H9 (cell line): ENCODE measurements at regions not wholly inside any gene's neighbourhood (a gene's known extent, or its start where the extent isn't known, plus 50 kb on each side); places are given as distances from the start of the nearest gene placed in this dataset.
A peak's percentile ranks its signal among the peaks of the same experiment; 100 is the strongest.

Experiments used
- DNase-seq: peaks from one replicate; pipeline ENCODE4 v3.0.0-alpha.2; 2017
- H2AFZ ChIP-seq: one replicate; pipeline ENCODE4 v1.6.1; 2013; ENCODE audit warnings: mild to moderate bottlenecking, low read length, control low read depth, moderate library complexity
- H2AK5ac ChIP-seq: 2 replicates; pipeline ENCODE4 v1.6.1; 2013; ENCODE audit warnings: low read length, control low read depth, mixed read lengths; ENCODE audit not compliant: insufficient read length
- H2BK120ac ChIP-seq: one replicate; pipeline ENCODE4 v1.6.1; 2013; ENCODE audit warnings: low read depth, mild to moderate bottlenecking, low read length, control low read depth, inconsistent platforms; ENCODE audit not compliant: poor library complexity, severe bottlenecking
- H2BK12ac ChIP-seq: 2 replicates; pipeline ENCODE4 v1.6.1; 2013; ENCODE audit warnings: low read length, control low read depth, mixed read lengths, low read depth; ENCODE audit not compliant: insufficient read length
- H2BK15ac ChIP-seq: 2 replicates; pipeline ENCODE4 v1.6.1; 2013; ENCODE audit warnings: low read depth, low read length, control low read depth
- H2BK20ac ChIP-seq: one replicate; pipeline ENCODE4 v1.6.1; 2013; ENCODE audit warnings: low read depth, mild to moderate bottlenecking, low read length, control low read depth, inconsistent platforms; ENCODE audit not compliant: poor library complexity, severe bottlenecking
- H2BK5ac ChIP-seq: 2 replicates; pipeline ENCODE4 v1.6.1; 2013; ENCODE audit warnings: low read length, control low read depth, mixed read lengths; ENCODE audit not compliant: insufficient read length
- H3K14ac ChIP-seq: 2 replicates; pipeline ENCODE4 v1.6.1; 2013; ENCODE audit warnings: low read length, control low read depth; ENCODE audit not compliant: insufficient read depth
- H3K18ac ChIP-seq: 2 replicates; pipeline ENCODE4 v1.6.1; 2013; ENCODE audit warnings: low read depth, mild to moderate bottlenecking, mixed read lengths, low read length, control low read depth; ENCODE audit not compliant: insufficient read length
- H3K23ac ChIP-seq: 2 replicates; pipeline ENCODE4 v1.6.1; 2013; ENCODE audit warnings: low read length, control low read depth, mixed read lengths, low read depth; ENCODE audit not compliant: insufficient read length
- H3K23me2 ChIP-seq: 2 replicates; pipeline ENCODE4 v1.6.1; 2013; ENCODE audit warnings: low read depth, mild to moderate bottlenecking, mixed read lengths, low read length, control low read depth; ENCODE audit not compliant: insufficient read length, poor library complexity, severe bottlenecking
- H3K27ac ChIP-seq: 2 replicates; pipeline ENCODE4 v1.5.1; 2013; ENCODE audit warnings: low read length, control low read depth, mixed read lengths, low read depth; ENCODE audit not compliant: insufficient read length
- H3K27me3 ChIP-seq: 2 replicates; pipeline ENCODE4 v1.6.1; 2013; ENCODE audit warnings: low read length, control low read depth, inconsistent platforms; ENCODE audit not compliant: insufficient read depth
- H3K4ac ChIP-seq: 2 replicates; pipeline ENCODE4 v1.6.1; 2013; ENCODE audit warnings: low read depth, mild to moderate bottlenecking, control low read depth, inconsistent platforms, low read length, moderate library complexity
- H3K4me1 ChIP-seq: 2 replicates; pipeline ENCODE4 v1.6.1; 2013; ENCODE audit warnings: low read length, control low read depth, inconsistent platforms; ENCODE audit not compliant: insufficient read depth
- H3K4me2 ChIP-seq: 2 replicates; pipeline ENCODE4 v1.6.1; 2013; ENCODE audit warnings: low read length, control low read depth, mixed read lengths; ENCODE audit not compliant: insufficient read length, insufficient read depth
- H3K56ac ChIP-seq: 2 replicates; pipeline ENCODE4 v1.6.1; 2013; ENCODE audit warnings: low read depth, mild to moderate bottlenecking, mixed read lengths, low read length, control low read depth; ENCODE audit not compliant: insufficient read length
- H3K79me1 ChIP-seq: 2 replicates; pipeline ENCODE4 v1.6.1; 2013; ENCODE audit warnings: low read depth, mild to moderate bottlenecking, moderate library complexity, low read length, control low read depth, inconsistent platforms; ENCODE audit not compliant: insufficient read depth, poor library complexity, severe bottlenecking
- H3K79me2 ChIP-seq: 2 replicates; pipeline ENCODE4 v1.6.1; 2013; ENCODE audit warnings: low read length, control low read depth, inconsistent platforms; ENCODE audit not compliant: insufficient read depth
- H3K9ac ChIP-seq: 2 replicates; pipeline ENCODE4 v1.6.1; 2013; ENCODE audit warnings: low read length, control low read depth, mixed read lengths; ENCODE audit not compliant: insufficient read length; ENCODE audit errors: extremely low read depth
- H3K9me3 ChIP-seq: one replicate; pipeline ENCODE4 v1.6.1; 2013; ENCODE audit warnings: low read depth, low read length, inconsistent platforms; ENCODE audit not compliant: control insufficient read depth
- H3T11ph ChIP-seq: one replicate; pipeline ENCODE4 v1.6.1; 2013; ENCODE audit warnings: mild to moderate bottlenecking, low read length, control low read depth, inconsistent platforms
- H4K20me1 ChIP-seq: one replicate; pipeline ENCODE4 v1.6.1; 2013; ENCODE audit not compliant: control insufficient read depth, insufficient read length, insufficient read depth
- H4K5ac ChIP-seq: 2 replicates; pipeline ENCODE4 v1.6.1; 2013; ENCODE audit warnings: low read depth, mild to moderate bottlenecking, mixed read lengths, low read length, control low read depth; ENCODE audit not compliant: insufficient read length
- H4K8ac ChIP-seq: replicated peaks from 2 replicates; pipeline ENCODE4 v1.6.1; 2013; ENCODE audit warnings: low read length, control low read depth, mixed read lengths, low read depth; ENCODE audit not compliant: insufficient read length
- H4K91ac ChIP-seq: 2 replicates; pipeline ENCODE4 v1.6.1; 2013; ENCODE audit warnings: low read depth, mild to moderate bottlenecking, moderate library complexity, mixed read lengths, low read length, control low read depth; ENCODE audit not compliant: insufficient read length
- H3K27ac Mint-ChIP-seq, 3 experiments: 2 replicates in 2 of 3; 3 replicates in 1 of 3; pipeline ENCODE4 v1.8.0; 2020 to 2021; ENCODE audit warnings: mixed read lengths in 3 of 3, mild to moderate bottlenecking in 1 of 3, moderate library complexity in 1 of 3
- H3K27me3 Mint-ChIP-seq: 2 replicates; pipeline ENCODE4 v1.8.0; 2021; ENCODE audit warnings: low read depth, mild to moderate bottlenecking, moderate library complexity, mixed read lengths
- H3K36me3 Mint-ChIP-seq, 3 experiments: 2 replicates in 2 of 3; 3 replicates in 1 of 3; pipeline ENCODE4 v1.8.0; 2020 to 2021; ENCODE audit warnings: low read depth in 3 of 3, mixed read lengths in 3 of 3; ENCODE audit not compliant: insufficient read depth in 1 of 3
- H3K4me1 Mint-ChIP-seq, 2 experiments: 2 replicates each; pipeline ENCODE4 v1.8.0; 2020; ENCODE audit warnings: mixed read lengths in 2 of 2
- H3K4me3 Mint-ChIP-seq, 2 experiments: 2 replicates in 1 of 2; 3 replicates in 1 of 2; pipeline ENCODE4 v1.8.0; 2020 to 2021; ENCODE audit warnings: mild to moderate bottlenecking in 2 of 2, mixed read lengths in 2 of 2, moderate library complexity in 1 of 2
- H3K9me3 Mint-ChIP-seq, 2 experiments: 2 replicates in 1 of 2; 3 replicates in 1 of 2; pipeline ENCODE4 v1.8.0; 2020; ENCODE audit warnings: mild to moderate bottlenecking in 2 of 2, mixed read lengths in 2 of 2, moderate library complexity in 1 of 2
- CTCF ChIP-seq: fragments of 200-600 bp; sonication (generic); conservative IDR thresholded peaks from 3 replicates; pipeline ENCODE4 v1.8.0; 2021; ENCODE audit warnings: antibody characterized with exemption, mild to moderate bottlenecking
- WGBS: extraction: QIAGEN DNeasy Blood & Tissue Kit; methylation state at CpG from one replicate; pipeline ENCODE4 v1.1.7; 2013; ENCODE audit warnings: missing lambda C conversion rate, low lambda C conversion rate, mixed read lengths; ENCODE audit not compliant: insufficient read length; ENCODE audit errors: extremely low coverage; 5-methylcytosine and 5-hydroxymethylcytosine counted together

GRCh38 chr14:55800156-55800785 is 220.3 kb downstream of the KTN1 start:
- Histone ChIP-seq H2AFZ (no peak overlapping the region), H3K4ac (no peak overlapping the region), H2BK120ac (no peak overlapping the region), H3K56ac (no peak overlapping the region), H3T11ph (no peak overlapping the region), H3K79me2 (no peaks in the 10 kb centered on the region), H2BK20ac (no peak overlapping the region), H3K4me2 (peak overlapping the region; percentile 13), H2BK5ac (no peak overlapping the region), H3K9me3 (no peaks in the 10 kb centered on the region), H3K23me2 (no peaks in the 10 kb centered on the region), H3K9ac (no peak overlapping the region), H2AK5ac (no peak overlapping the region), H3K27me3 (no peaks in the 10 kb centered on the region), H3K18ac (no peak overlapping the region), H4K20me1 (no peaks in the 10 kb centered on the region), H3K79me1 (no peaks in the 10 kb centered on the region), H3K4me1 (peaks cover 17% of the 10 kb centered on the region), H3K27ac (no peak overlapping the region), H4K5ac (no peak overlapping the region), H4K8ac (no peak overlapping the region), H3K14ac (no peak overlapping the region), H4K91ac (no peak overlapping the region), H2BK15ac (no peak overlapping the region), H3K23ac (no peak overlapping the region), H2BK12ac (no peak overlapping the region)
- Mint-ChIP-seq H3K4me3 (peak overlapping the region in 1 of 2 experiments; percentile 3; a peak in 2 of 5 replicates), H3K4me1 (peaks cover 41 to 53% of the 10 kb centered on the region in 2 experiments), H3K27me3 (peaks cover 2% of the 10 kb centered on the region; the same call in 1 of the 2 replicates), H3K36me3 (peaks cover 3 to 13% (median 8%) of the 10 kb centered on the region in 3 experiments), H3K27ac (peak overlapping the region in 2 of 3 experiments; percentile 10 to 95; a peak in 2 of 7 replicates), H3K9me3 (peaks cover 10% of the 10 kb centered on the region in 2 experiments)
- WGBS, result no CpG with 5 or more reads among the region's 3 CpGs
- TF ChIP-seq CTCF, result no peak
- DNase-seq, result no peak
